GM10266 (cell line): ENCODE measurements at regions not wholly inside any gene's neighbourhood (a gene's known extent, or its start where the extent isn't known, plus 50 kb on each side); places are given as distances from the start of the nearest gene placed in this dataset.
"Not testable (repeated sequence)": the region's sequence is repeated elsewhere in the genome, so short reads cannot be mapped to it uniquely, and the experiment has no call there.

Experiments
- DNase-seq: peaks from one replicate; pipeline ENCODE4 v3.0.0; 2012; ENCODE audit errors: extremely low spot score
- CTCF ChIP-seq: IDR thresholded peaks from 2 replicates; pipeline ENCODE4 v1.5.1; 2012; ENCODE audit warnings: mild to moderate bottlenecking, low read depth; ENCODE audit not compliant: control insufficient read depth, insufficient read depth; ENCODE audit errors: missing control alignments

- DNase-seq, result no peak
These were observed 1104.5 kb downstream of the PCDH19 start for GRCh38 chrX:99305573-99305972.

GRCh38 chrX:99301990-99302389 is 1108.1 kb downstream of the PCDH19 start:
- TF ChIP-seq CTCF, result peak; percentile 9
- no peak for DNase-seq

More at GRCh38 chrX:99305573-99305972, 1104.5 kb downstream of the PCDH19 start:
- no peak for TF ChIP-seq CTCF

- DNase-seq, result no peak
- TF ChIP-seq CTCF, result no peak
These were observed 1138.4 kb downstream of the PCDH19 start for GRCh38 chrX:99271641-99272040.

GRCh38 chrX:99266255-99266654 is 1143.8 kb downstream of the PCDH19 start:
- no peak for DNase-seq
- no peak for TF ChIP-seq CTCF

GRCh38 chrX:99248180-99248579 is 1161.9 kb downstream of the PCDH19 start:
- no peak for DNase-seq
- no peak for TF ChIP-seq CTCF

GRCh38 chrX:99242001-99242400 is 1168.1 kb downstream of the PCDH19 start:
- TF ChIP-seq CTCF, result no peak
- no peak for DNase-seq

GRCh38 chrX:99234384-99234783 is 1175.7 kb downstream of the PCDH19 start:
- DNase-seq, result not testable (repeated sequence)

GRCh38 chrX:99192421-99192820 is 1217.7 kb downstream of the PCDH19 start:
- TF ChIP-seq CTCF, result no peak
- DNase-seq, result no peak
